H1 (cell line): ENCODE measurements at regions not wholly inside any gene's neighbourhood (a gene's known extent, or its start where the extent isn't known, plus 50 kb on each side); places are given as distances from the start of the nearest gene placed in this dataset.

Source experiments
- CTCF ChIA-PET: fragments of 300-600 bp; sonication (Branson Sonifier 250); formaldehyde crosslinking; loops from one replicate; lab custom pipeline; 2021; ENCODE audit not compliant: partially characterized antibody; lab: Charles Lee
- POLR2A ChIA-PET: fragments of 300-600 bp; sonication (Branson Sonifier 250); formaldehyde crosslinking; loops from one replicate; lab custom pipeline; 2021; ENCODE audit warnings: inconsistent platforms; ENCODE audit not compliant: partially characterized antibody; lab: Charles Lee
- DNase-seq, 2 experiments: peaks; one replicate each; pipeline versions ENCODE4 v3.0.0 to v3.0.0-alpha.2; 2010 to 2022; ENCODE audit warnings: low spot score in 2 of 2, low read depth in 1 of 2, mixed read lengths in 1 of 2
- FAIRE-seq: peaks from 2 replicates; lab custom pipeline; 2011; peaks lifted over from hg19 to GRCh38; lab: Jason Lieb, UNC
- H2AFZ ChIP-seq: 2 replicates; pipeline ENCODE4 v1.8.1; 2012; ENCODE audit warnings: low read length, inconsistent platforms
- H2AK5ac ChIP-seq: 2 replicates; pipeline ENCODE4 v1.6.1; 2013; ENCODE audit warnings: low read depth, low read length
- H2BK120ac ChIP-seq: replicated peaks from 2 replicates; pipeline ENCODE3; 2013; ENCODE audit warnings: low read depth, low read length, inconsistent platforms
- H2BK12ac ChIP-seq: 2 replicates; pipeline ENCODE4 v1.6.1; 2013; ENCODE audit warnings: low read depth, low read length
- H2BK15ac ChIP-seq: 2 replicates; pipeline ENCODE4 v1.6.1; 2013; ENCODE audit warnings: low read length
- H2BK20ac ChIP-seq: 2 replicates; pipeline ENCODE4 v1.6.1; 2013; ENCODE audit warnings: low read length
- H2BK5ac ChIP-seq: 2 replicates; pipeline ENCODE4 v1.6.1; 2013; ENCODE audit warnings: low read depth, low read length
- H3K14ac ChIP-seq: 2 replicates; pipeline ENCODE4 v1.6.1; 2013; ENCODE audit warnings: inconsistent platforms; ENCODE audit not compliant: insufficient read length
- H3K18ac ChIP-seq: 2 replicates; pipeline ENCODE4 v1.6.1; 2013; ENCODE audit warnings: low read length; ENCODE audit errors: extremely low read depth
- H3K23ac ChIP-seq: 2 replicates; pipeline ENCODE4 v1.6.1; 2013; ENCODE audit warnings: inconsistent platforms; ENCODE audit not compliant: insufficient read length
- H3K23me2 ChIP-seq: 2 replicates; pipeline ENCODE4 v1.6.1; 2013; ENCODE audit warnings: low read depth, low read length
- H3K27ac ChIP-seq: 2 replicates; pipeline ENCODE4 v1.6.1; 2011; ENCODE audit warnings: low read depth, low read length, inconsistent platforms
- H3K27me3 ChIP-seq, 4 experiments: replicated peaks in 1 of 4; 1 replicate in 1 of 4; 2 replicates in 3 of 4; pipeline versions ENCODE4 v1.6.1 to v1.8.1; 2011 to 2013; ENCODE audit warnings: low read length in 3 of 4, mild to moderate bottlenecking in 3 of 4, inconsistent platforms in 2 of 4, mixed read lengths in 2 of 4, moderate library complexity in 1 of 4; ENCODE audit not compliant: control insufficient read depth in 3 of 4, insufficient read depth in 3 of 4; ENCODE audit errors: extremely low read depth in 1 of 4
- H3K36me3 ChIP-seq, 4 experiments: 2 replicates each; pipeline versions ENCODE4 v1.6.1 to v1.8.1; 2011 to 2013; ENCODE audit warnings: mild to moderate bottlenecking in 4 of 4, low read length in 3 of 4, moderate library complexity in 2 of 4, control low read depth in 1 of 4, inconsistent platforms in 1 of 4; ENCODE audit not compliant: insufficient read depth in 4 of 4, control insufficient read depth in 2 of 4
- H3K4ac ChIP-seq: replicated peaks from 2 replicates; pipeline ENCODE3; 2013; ENCODE audit warnings: low read length, low read depth, mixed read lengths, inconsistent platforms; ENCODE audit not compliant: insufficient read length
- H3K4me1 ChIP-seq, 4 experiments: replicated peaks in 1 of 4; 1 replicate in 1 of 4; 2 replicates in 3 of 4; pipeline versions ENCODE4 v1.6.1 to v1.8.1; 2011 to 2013; ENCODE audit warnings: low read length in 3 of 4, inconsistent platforms in 2 of 4, mixed read lengths in 1 of 4; ENCODE audit not compliant: insufficient read depth in 4 of 4, control insufficient read depth in 3 of 4
- H3K4me2 ChIP-seq, 2 experiments: 2 replicates each; pipeline versions ENCODE4 v1.6.1 to v1.8.1; 2011 to 2013; ENCODE audit warnings: low read depth in 2 of 2, low read length in 2 of 2, control low read depth in 1 of 2, inconsistent platforms in 1 of 2, mild to moderate bottlenecking in 1 of 2; ENCODE audit not compliant: insufficient read depth in 1 of 2
- H3K4me3 ChIP-seq, 4 experiments: fragments of 200-600, 300-600 bp in 1 of 4; sonication (generic), shearing (Covaris generic), sonication (Bioruptor Twin) in 1 of 4; 2 replicates each; pipeline versions ENCODE4 v1.5.1 to v1.8.1; 2011 to 2016; ENCODE audit warnings: low read length in 4 of 4, low read depth in 3 of 4, control low read depth in 2 of 4, inconsistent platforms in 2 of 4, mild to moderate bottlenecking in 2 of 4, mixed read lengths in 1 of 4, moderate library complexity in 1 of 4; ENCODE audit not compliant: insufficient read depth in 2 of 4; ENCODE audit errors: extremely low read depth in 1 of 4
- H3K56ac ChIP-seq: replicated peaks from 2 replicates; pipeline ENCODE3; 2013; ENCODE audit warnings: low read depth, mild to moderate bottlenecking, mixed read lengths, low read length, inconsistent platforms; ENCODE audit not compliant: insufficient read length
- H3K79me1 ChIP-seq: 2 replicates; pipeline ENCODE4 v1.6.1; 2013; ENCODE audit warnings: low read depth, low read length, control low read depth
- H3K79me2 ChIP-seq, 2 experiments: 2 replicates each; pipeline versions ENCODE4 v1.6.1 to v1.8.1; 2012 to 2013; ENCODE audit warnings: low read length in 2 of 2, mild to moderate bottlenecking in 2 of 2, inconsistent platforms in 1 of 2; ENCODE audit not compliant: insufficient read depth in 2 of 2, control insufficient read depth in 1 of 2
- H3K9ac ChIP-seq, 4 experiments: replicated peaks in 1 of 4; 1 replicate in 1 of 4; 2 replicates in 3 of 4; pipeline versions ENCODE4 v1.6.1 to v1.8.1; 2011 to 2013; ENCODE audit warnings: low read depth in 3 of 4, low read length in 3 of 4, control low read depth in 2 of 4, mild to moderate bottlenecking in 2 of 4, moderate library complexity in 2 of 4, inconsistent platforms in 1 of 4; ENCODE audit errors: extremely low read depth in 1 of 4
- H3K9me3 ChIP-seq, 2 experiments: 2 replicates each; pipeline versions ENCODE4 v1.6.1 to v1.8.1; 2012 to 2013; ENCODE audit warnings: mild to moderate bottlenecking in 2 of 2, moderate library complexity in 2 of 2, control low read depth in 1 of 2, inconsistent platforms in 1 of 2, low read depth in 1 of 2, low read length in 1 of 2, mixed read lengths in 1 of 2; ENCODE audit not compliant: insufficient read depth in 2 of 2
- H4K20me1 ChIP-seq, 2 experiments: replicated peaks in 1 of 2; 2 replicates each; pipeline versions ENCODE3 to v1.8.1; 2011 to 2013; ENCODE audit warnings: inconsistent platforms in 2 of 2, low read length in 2 of 2, mild to moderate bottlenecking in 1 of 2; ENCODE audit not compliant: insufficient read depth in 2 of 2, control insufficient read depth in 1 of 2
- H4K5ac ChIP-seq: 2 replicates; pipeline ENCODE4 v1.6.1; 2013; ENCODE audit warnings: low read length, low read depth, mixed read lengths, inconsistent platforms; ENCODE audit not compliant: insufficient read length
- H4K8ac ChIP-seq: 2 replicates; pipeline ENCODE4 v1.8.0; 2013; ENCODE audit warnings: mild to moderate bottlenecking, moderate library complexity, low read length, inconsistent platforms; ENCODE audit not compliant: insufficient read depth; ENCODE audit errors: extremely low read depth
- H4K91ac ChIP-seq: replicated peaks from 2 replicates; pipeline ENCODE3; 2013; ENCODE audit warnings: low read length, mixed read lengths, inconsistent platforms; ENCODE audit not compliant: insufficient read length
- CREB1 ChIP-seq: IDR thresholded peaks from 2 replicates; pipeline ENCODE4 v1.6.1; 2012; ENCODE audit warnings: inconsistent platforms
- EP300 ChIP-seq, 2 experiments: IDR thresholded peaks; 1 replicate in 1 of 2; 2 replicates in 1 of 2; pipeline ENCODE4 v1.6.1; 2011 to 2012; ENCODE audit warnings: low read depth in 2 of 2, low read length in 2 of 2, mild to moderate bottlenecking in 2 of 2, borderline replicate concordance in 1 of 2, inconsistent platforms in 1 of 2, moderate library complexity in 1 of 2
- FOSL1 ChIP-seq: IDR thresholded peaks from 2 replicates; pipeline ENCODE4 v1.6.1; 2011; ENCODE audit warnings: mild to moderate bottlenecking, low read depth, low read length, moderate library complexity; ENCODE audit not compliant: insufficient read depth
- SAP30 ChIP-seq: fragments of 300-600 bp; sonication (generic); IDR thresholded peaks from 2 replicates; pipeline ENCODE4 v1.7.1; 2012; ENCODE audit warnings: low read length, moderate library complexity, mild to moderate bottlenecking, inconsistent platforms; ENCODE audit not compliant: insufficient read depth, insufficient replicate concordance
- SIN3A ChIP-seq, 2 experiments: IDR thresholded peaks in 1 of 2; conservative IDR thresholded peaks in 1 of 2; 2 replicates each; pipeline ENCODE4 v1.6.1; 2011 to 2012; ENCODE audit warnings: low read length in 2 of 2, improper control_type of control experiment in 1 of 2, low read depth in 1 of 2, mild to moderate bottlenecking in 1 of 2
- TAF1 ChIP-seq: IDR thresholded peaks from 2 replicates; pipeline ENCODE4 v1.6.1; 2011; ENCODE audit warnings: mild to moderate bottlenecking, low read depth, low read length
- TBP ChIP-seq: IDR thresholded peaks from 2 replicates; pipeline ENCODE4 v1.6.1; 2011; ENCODE audit warnings: low read depth, low read length, improper control_type of control experiment
- TEAD4 ChIP-seq: IDR thresholded peaks from 2 replicates; pipeline ENCODE4 v1.6.1; 2012; ENCODE audit warnings: low read depth, low read length, inconsistent platforms, mixed read lengths
- ZNF274 ChIP-seq: IDR thresholded peaks from 2 replicates; pipeline ENCODE4 v1.7.0; 2012; ENCODE audit warnings: low read length, borderline replicate concordance; ENCODE audit errors: extremely low read depth
- WGBS, 2 experiments: shearing (Covaris generic) in 1 of 2; methylation state at CpG; one replicate each; pipeline versions ENCODE4 v1.1.6 to v1.1.7; 2013 to 2015; ENCODE audit warnings: low lambda C conversion rate in 2 of 2, mixed read lengths in 2 of 2, inconsistent platforms in 1 of 2, low coverage in 1 of 2, missing lambda C conversion rate in 1 of 2; ENCODE audit not compliant: insufficient replicate concordance in 2 of 2, insufficient coverage in 1 of 2, insufficient read length in 1 of 2; ENCODE audit errors: extremely low coverage in 1 of 2, missing lambda C conversion rate in 1 of 2; 5-methylcytosine and 5-hydroxymethylcytosine counted together
- TF ChIP-seq, protein P1 (sequence below): IDR thresholded peaks from 2 replicates; pipeline ENCODE4 v1.6.1; 2011; ENCODE audit warnings: low read length, improper control_type of control experiment
- TF ChIP-seq, protein P2 (sequence below), 3 experiments: IDR thresholded peaks; 1 replicate in 2 of 3; 2 replicates in 1 of 3; pipeline versions ENCODE4 v1.5.1 to v1.6.1; 2011; ENCODE audit warnings: low read length in 3 of 3, mild to moderate bottlenecking in 3 of 3, inconsistent platforms in 2 of 3, low read depth in 1 of 3, moderate library complexity in 1 of 3; ENCODE audit not compliant: insufficient read depth in 1 of 3; ENCODE audit errors: control extremely low read depth in 1 of 3

DNA sequence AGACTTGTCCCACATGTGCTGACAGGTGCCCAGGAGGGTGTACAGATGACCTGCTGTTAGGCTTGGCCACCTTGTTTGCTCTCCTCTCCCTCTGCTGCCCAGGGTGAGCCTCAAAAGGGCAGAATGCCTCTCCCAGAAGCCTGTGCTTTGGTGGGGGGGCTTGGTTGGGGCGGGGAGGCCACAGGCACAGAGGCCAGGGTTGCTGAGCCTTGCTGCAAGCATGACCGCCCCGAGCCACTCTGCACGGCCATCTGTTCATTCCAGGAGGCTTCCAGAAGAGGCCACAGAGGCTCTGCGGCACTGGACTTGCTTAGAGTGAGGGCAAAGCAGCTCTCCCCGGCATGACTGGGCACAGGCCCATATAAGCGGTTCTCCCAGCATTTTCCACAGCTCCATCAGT lies 190.8 kb downstream of the GLRX3 start:
- no peaks in the 10 kb centered on the region for H3K27me3 ChIP-seq
- H3K4ac ChIP-seq, result no peak overlapping the region
- H2BK20ac ChIP-seq, result no peak overlapping the region
- DNase-seq, result no peak
- H3K27ac ChIP-seq, result no peak overlapping the region
- H3K18ac ChIP-seq, result no peak overlapping the region
- no peak overlapping the region for H2BK5ac ChIP-seq
- peaks cover 57 to 67% of the 10 kb centered on the region in 2 experiments for H3K9me3 ChIP-seq
- no peak overlapping the region for H3K14ac ChIP-seq
- no peak overlapping the region for H2AK5ac ChIP-seq
- no peak overlapping the region for H2BK12ac ChIP-seq
- no peak overlapping the region for H3K4me2 ChIP-seq
- no peak for FAIRE-seq
- H2AFZ ChIP-seq, result no peak overlapping the region
- 94% methylated on average over 6 of the region's 7 CpGs; no CpG with 5 or more reads in 1 of the 2 experiments for whole genome bisulfite sequencing, 2 experiments
- no peak overlapping the region for H2BK120ac ChIP-seq
- no peak overlapping the region for H4K91ac ChIP-seq
- H4K5ac ChIP-seq, result no peak overlapping the region
- H3K23me2 ChIP-seq, result no peaks in the 10 kb centered on the region
- no peaks in the 10 kb centered on the region for H3K79me2 ChIP-seq
- no peaks in the 10 kb centered on the region for H3K36me3 ChIP-seq
- ChIA-PET POLR2A (no interaction called here), CTCF (no interaction called here)
- no peaks in the 10 kb centered on the region for H4K20me1 ChIP-seq
- no peaks in the 10 kb centered on the region for H3K4me1 ChIP-seq
- H3K56ac ChIP-seq, result no peak overlapping the region
- H3K23ac ChIP-seq, result no peak overlapping the region
- no peak overlapping the region for H3K9ac ChIP-seq
- no peak overlapping the region for H2BK15ac ChIP-seq
- H3K79me1 ChIP-seq, result no peaks in the 10 kb centered on the region
- H3K4me3 ChIP-seq, result no peak overlapping the region
- no peak overlapping the region for H4K8ac ChIP-seq
- TF ChIP-seq SIN3A (conservative IDR thresholded peaks at IDR 0.05 in 1 of 2, IDR thresholded peaks at IDR 0.05 in 1 of 2; ENCODE audit: low read depth in 1 of 2, low read length in 2 of 2) (no peak), SAP30 (no peak), FOSL1 (no peak), ZNF274 (no peak), TEAD4 (no peak), TBP (no peak), TAF1 (no peak), EP300 (IDR thresholded peaks at IDR 0.05; ENCODE audit: borderline replicate concordance in 1 of 2, low read depth in 2 of 2, low read length in 2 of 2) (no peak), CREB1 (no peak)
- TF ChIP-seq, protein P1, sequence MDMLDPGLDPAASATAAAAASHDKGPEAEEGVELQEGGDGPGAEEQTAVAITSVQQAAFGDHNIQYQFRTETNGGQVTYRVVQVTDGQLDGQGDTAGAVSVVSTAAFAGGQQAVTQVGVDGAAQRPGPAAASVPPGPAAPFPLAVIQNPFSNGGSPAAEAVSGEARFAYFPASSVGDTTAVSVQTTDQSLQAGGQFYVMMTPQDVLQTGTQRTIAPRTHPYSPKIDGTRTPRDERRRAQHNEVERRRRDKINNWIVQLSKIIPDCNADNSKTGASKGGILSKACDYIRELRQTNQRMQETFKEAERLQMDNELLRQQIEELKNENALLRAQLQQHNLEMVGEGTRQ, result no peak
- TF ChIP-seq, protein P2, sequence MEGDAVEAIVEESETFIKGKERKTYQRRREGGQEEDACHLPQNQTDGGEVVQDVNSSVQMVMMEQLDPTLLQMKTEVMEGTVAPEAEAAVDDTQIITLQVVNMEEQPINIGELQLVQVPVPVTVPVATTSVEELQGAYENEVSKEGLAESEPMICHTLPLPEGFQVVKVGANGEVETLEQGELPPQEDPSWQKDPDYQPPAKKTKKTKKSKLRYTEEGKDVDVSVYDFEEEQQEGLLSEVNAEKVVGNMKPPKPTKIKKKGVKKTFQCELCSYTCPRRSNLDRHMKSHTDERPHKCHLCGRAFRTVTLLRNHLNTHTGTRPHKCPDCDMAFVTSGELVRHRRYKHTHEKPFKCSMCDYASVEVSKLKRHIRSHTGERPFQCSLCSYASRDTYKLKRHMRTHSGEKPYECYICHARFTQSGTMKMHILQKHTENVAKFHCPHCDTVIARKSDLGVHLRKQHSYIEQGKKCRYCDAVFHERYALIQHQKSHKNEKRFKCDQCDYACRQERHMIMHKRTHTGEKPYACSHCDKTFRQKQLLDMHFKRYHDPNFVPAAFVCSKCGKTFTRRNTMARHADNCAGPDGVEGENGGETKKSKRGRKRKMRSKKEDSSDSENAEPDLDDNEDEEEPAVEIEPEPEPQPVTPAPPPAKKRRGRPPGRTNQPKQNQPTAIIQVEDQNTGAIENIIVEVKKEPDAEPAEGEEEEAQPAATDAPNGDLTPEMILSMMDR (IDR thresholded peaks at IDR 0.05; ENCODE audit: control extremely low read depth in 1 of 3, insufficient read depth in 1 of 3, low read depth in 1 of 3, low read length in 3 of 3), result no peak
